SH-SY5Y (cell line): ENCODE measurements at regions not wholly inside any gene's neighbourhood (a gene's known extent, or its start where the extent isn't known, plus 50 kb on each side); places are given as distances from the start of the nearest gene placed in this dataset.

Experiments
- GATA2 ChIP-seq: IDR thresholded peaks from 2 replicates; pipeline ENCODE4 v1.6.1; 2011; ENCODE audit warnings: mild to moderate bottlenecking, low read depth, low read length
- GATA3 ChIP-seq: IDR thresholded peaks from 2 replicates; pipeline ENCODE4 v1.6.1; 2011; ENCODE audit warnings: low read depth, mild to moderate bottlenecking, low read length, moderate library complexity

GRCh38 chr1:81650776-81651175 is 150.0 kb upstream of the ADGRL2 start:
- TF ChIP-seq GATA2, result no peak
- no peak for TF ChIP-seq GATA3
